HepG2 (cell line): ENCODE measurements at regions not wholly inside any gene's neighbourhood (a gene's known extent, or its start where the extent isn't known, plus 50 kb on each side); places are given as distances from the start of the nearest gene placed in this dataset.

Experiments used
- ATAC-seq: fragments of 200-7000 bp; cut with Tn5 transposase; 3 replicates; pipeline ENCODE4 v1.9.1; 2020; ENCODE audit warnings: mild to moderate bottlenecking, moderate library complexity
- BruUV-seq: library from RNA; stranded (reverse); fragments of 400-500 nt; replicated peaks from 2 replicates; lab custom pipeline; 2021; lab: Mats Ljungman, UMichigan
- CTCF ChIA-PET: fragments of 300-600 bp; formaldehyde crosslinking; extraction: SDS; loops from one replicate; lab custom pipeline; 2021; ENCODE audit warnings: low total read pairs, inconsistent platforms, low intra/inter-chr PET ratio; lab: Yijun Ruan, JAX
- POLR2A ChIA-PET: fragments of 350-600 bp; sonication (Branson Sonifier 250); formaldehyde crosslinking; loops from one replicate; lab custom pipeline; 2020; ENCODE audit warnings: antibody characterized with exemption, inconsistent platforms; lab: Yijun Ruan, JAX
- DNase-seq: peaks from one replicate; pipeline ENCODE4 v3.0.0-alpha.2; 2015; ENCODE audit warnings: low spot score
- FAIRE-seq: peaks from 3 replicates; lab custom pipeline; 2011; peaks lifted over from hg19 to GRCh38; lab: Jason Lieb, UNC
- H2AFZ ChIP-seq: one replicate; pipeline ENCODE4 v1.6.1; 2011; ENCODE audit warnings: low read length, inconsistent platforms
- H3K27ac ChIP-seq: fragments of 300-600 bp; 3 replicates; pipeline ENCODE4 v1.8.0; 2011; ENCODE audit warnings: mixed run types, mild to moderate bottlenecking, mixed read lengths, low read length, inconsistent platforms; ENCODE audit not compliant: insufficient read depth; ENCODE audit errors: extremely low read length
- H3K27me3 ChIP-seq, 2 experiments: fragments of 200-600 bp in 1 of 2; 2 replicates in 1 of 2; 3 replicates in 1 of 2; pipeline versions ENCODE4 v1.6.0 to v1.8.0; 2011; ENCODE audit warnings: low read length in 2 of 2, mild to moderate bottlenecking in 2 of 2, moderate library complexity in 2 of 2, inconsistent platforms in 1 of 2; ENCODE audit not compliant: insufficient read depth in 2 of 2, control insufficient read depth in 1 of 2
- H3K36me3 ChIP-seq, 2 experiments: fragments of 200-600 bp in 1 of 2; replicated peaks in 1 of 2; 2 replicates in 1 of 2; 3 replicates in 1 of 2; pipeline versions ENCODE4 v1.5.1 to v1.8.0; 2011; ENCODE audit warnings: low read length in 2 of 2, inconsistent platforms in 1 of 2; ENCODE audit not compliant: insufficient read depth in 2 of 2, control insufficient read depth in 1 of 2
- H3K4me1 ChIP-seq: 2 replicates; pipeline ENCODE4 v1.5.1; 2012; ENCODE audit warnings: low read length, inconsistent platforms; ENCODE audit not compliant: insufficient read depth
- H3K4me2 ChIP-seq: 2 replicates; pipeline ENCODE4 v1.6.0; 2011; ENCODE audit warnings: low read depth, low read length, inconsistent platforms
- H3K4me3 ChIP-seq, 3 experiments: fragments of 200-600 bp in 1 of 3; sonication (generic), shearing (Covaris generic) in 1 of 3; replicated peaks in 1 of 3; 2 replicates each; pipeline ENCODE4 v1.5.1; 2011 to 2016; ENCODE audit warnings: low read length in 3 of 3, inconsistent platforms in 2 of 3, low read depth in 2 of 3, mild to moderate bottlenecking in 2 of 3, control low read depth in 1 of 3, mixed read lengths in 1 of 3; ENCODE audit not compliant: insufficient read depth in 1 of 3
- H3K79me2 ChIP-seq: one replicate; pipeline ENCODE4 v1.6.1; 2011; ENCODE audit warnings: low read length, inconsistent platforms; ENCODE audit not compliant: insufficient read depth
- H3K9ac ChIP-seq: 2 replicates; pipeline ENCODE4 v1.6.0; 2011; ENCODE audit warnings: mild to moderate bottlenecking, low read depth, low read length, inconsistent platforms; ENCODE audit not compliant: insufficient read depth
- H3K9me3 ChIP-seq: 2 replicates; pipeline ENCODE4 v1.5.1; 2012; ENCODE audit warnings: mild to moderate bottlenecking, low read length
- H4K20me1 ChIP-seq: 2 replicates; pipeline ENCODE4 v1.6.0; 2011; ENCODE audit warnings: inconsistent platforms, mild to moderate bottlenecking, low read length, moderate library complexity; ENCODE audit not compliant: insufficient read depth
- AGO2 ChIP-seq: fragments of 200-400 bp; formaldehyde crosslinking; optimal IDR thresholded peaks from 2 replicates; pipeline ENCODE3; 2017; ENCODE audit warnings: mild to moderate bottlenecking, low read depth, low read length, moderate library complexity
- HES4 ChIP-seq: sonication (generic); formaldehyde crosslinking; IDR thresholded peaks from 2 replicates; pipeline ENCODE4 v1.9.0; 2021; ENCODE audit warnings: mild to moderate bottlenecking, missing genetic modification reagents, borderline replicate concordance
- MAZ ChIP-seq, 2 experiments: sonication (generic) in 1 of 2; formaldehyde crosslinking in 1 of 2; IDR thresholded peaks; 2 replicates each; pipeline versions ENCODE4 v1.5.0 to v1.6.1; 2012 to 2020; ENCODE audit warnings: low read depth in 2 of 2, mild to moderate bottlenecking in 2 of 2, borderline replicate concordance in 1 of 2, improper control_type of control experiment in 1 of 2, low read length in 1 of 2, missing genetic modification reagents in 1 of 2, moderate library complexity in 1 of 2
- NR2F2 ChIP-seq: IDR thresholded peaks from 2 replicates; pipeline ENCODE4 v1.6.1; 2012; ENCODE audit warnings: low read depth, inconsistent platforms, borderline replicate concordance
- TAF1 ChIP-seq: sonication (generic); formaldehyde crosslinking; IDR thresholded peaks from 2 replicates; pipeline ENCODE4 v1.4.0; 2020; ENCODE audit warnings: missing genetic modification reagents
- TEAD2 ChIP-seq: sonication (generic); formaldehyde crosslinking; IDR thresholded peaks from 2 replicates; pipeline ENCODE4 v1.9.0; 2021; ENCODE audit warnings: missing genetic modification reagents
- TOE1 ChIP-seq: sonication (generic); formaldehyde crosslinking; IDR thresholded peaks from 2 replicates; pipeline ENCODE4 v1.4.0; 2020; ENCODE audit warnings: mild to moderate bottlenecking, missing genetic modification reagents
- YY1 ChIP-seq: IDR thresholded peaks from 2 replicates; pipeline ENCODE4 v1.6.1; 2011; ENCODE audit warnings: low read length, low read depth, moderate library complexity, mild to moderate bottlenecking; ENCODE audit not compliant: insufficient read depth, insufficient replicate concordance
- ZBTB20 ChIP-seq: sonication (generic); formaldehyde crosslinking; IDR thresholded peaks from 2 replicates; pipeline ENCODE4 v1.8.1; 2023; ENCODE audit warnings: missing genetic modification reagents, low read depth, mild to moderate bottlenecking, borderline replicate concordance
- ZEB1 ChIP-seq: IDR thresholded peaks from 2 replicates; pipeline ENCODE4 v1.6.1; 2012; ENCODE audit warnings: mild to moderate bottlenecking, low read depth, inconsistent platforms; ENCODE audit not compliant: insufficient replicate concordance
- ZFY ChIP-seq: sonication (generic); formaldehyde crosslinking; IDR thresholded peaks from 2 replicates; pipeline ENCODE4 v1.4.0; 2020; ENCODE audit warnings: missing genetic modification reagents
- ZNF317 ChIP-seq: sonication (generic); formaldehyde crosslinking; IDR thresholded peaks from 2 replicates; pipeline ENCODE4 v1.5.0; 2020; ENCODE audit warnings: mild to moderate bottlenecking, missing genetic modification reagents
- WGBS: methylation state at CpG from one replicate; pipeline ENCODE4 v1.1.6; 2017; ENCODE audit warnings: low lambda C conversion rate; 5-methylcytosine and 5-hydroxymethylcytosine counted together
- in situ Hi-C: cut with HindIII; loops from 2 replicates; pipeline ENCODE4 v1.10.0; 2017; ENCODE audit warnings: low pct_unique_long_range_greater_than_20kb; ENCODE audit not compliant: extremely low pct_ligation_motif_present
- intact Hi-C: fragments of 100-400 bp; cut with micrococcal nuclease; formaldehyde crosslinking; loops from one replicate; pipeline ENCODE4 v1.10.0; 2022; ENCODE audit not compliant: unreplicated experiment
- TF ChIP-seq, protein P1 (sequence below): IDR thresholded peaks from 2 replicates; pipeline ENCODE4 v1.6.1; 2016; ENCODE audit warnings: mild to moderate bottlenecking, missing biosample characterization, missing genetic modification reagents

DNA sequence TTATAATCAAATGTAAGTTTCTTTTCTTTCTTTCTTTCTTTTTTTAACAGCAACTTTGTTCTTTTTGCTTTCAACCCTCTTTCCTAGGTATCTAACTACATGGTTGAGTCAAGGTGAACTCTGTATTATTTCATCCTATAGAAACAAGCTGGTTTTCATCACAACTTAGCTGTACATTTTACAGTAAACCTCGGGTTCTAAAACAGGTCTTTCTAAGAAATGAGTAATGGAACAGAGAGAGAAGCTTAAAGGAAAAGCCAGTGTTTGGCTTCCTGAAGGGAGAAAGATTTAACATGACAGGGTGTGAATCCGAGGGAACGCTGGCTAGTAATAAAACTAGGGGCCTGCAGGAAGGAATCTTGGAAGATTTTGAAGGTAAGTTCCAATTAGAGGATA lies 143.4 kb upstream of the ITGB1 start (continued):
- no peak for TF ChIP-seq TOE1
- no peak for TF ChIP-seq ZFY (CRISPR knock-in tag)
- TF ChIP-seq ZBTB20, result no peak
- TF ChIP-seq ZNF317 (CRISPR knock-in tag), result no peak
- no peak for TF ChIP-seq HES4

DNA sequence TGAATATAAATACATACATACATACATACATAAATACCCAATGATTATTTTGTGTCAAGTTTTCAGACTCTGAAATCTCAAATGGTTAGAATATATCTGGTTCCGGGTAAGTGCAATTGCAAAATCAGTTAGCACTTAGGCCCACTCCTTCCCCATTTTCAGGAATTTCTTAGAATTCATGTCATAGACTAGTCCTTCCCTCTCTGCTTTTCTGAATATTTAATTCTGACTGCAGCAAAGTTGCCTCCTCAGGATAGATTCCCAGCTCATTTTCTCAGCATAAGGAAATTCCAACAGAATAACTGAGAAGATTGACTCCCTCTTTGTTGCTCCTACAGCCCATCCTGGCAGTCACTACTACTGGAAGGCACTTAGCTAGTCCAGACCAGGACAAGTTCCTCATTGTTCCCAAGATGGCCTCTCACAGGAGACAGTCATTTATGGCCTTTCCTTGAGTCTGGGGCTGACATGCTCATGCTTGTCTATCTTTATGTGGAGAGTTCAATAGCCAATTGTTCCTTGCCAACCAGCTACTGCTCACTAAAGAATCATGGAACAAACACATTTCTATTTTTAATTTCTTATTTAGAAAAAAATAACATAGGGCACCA lies 142.9 kb upstream of the ITGB1 start:
- Histone ChIP-seq H3K36me3 (no peaks in the 10 kb centered on the region), H4K20me1 (no peaks in the 10 kb centered on the region), H3K9me3 (no peaks in the 10 kb centered on the region; the same call in 1 of the 2 replicates), H3K27ac (no peak overlapping the region), H2AFZ (no peak overlapping the region), H3K9ac (no peak overlapping the region), H3K4me3 (no peak overlapping the region), H3K27me3 (no peaks in the 10 kb centered on the region), H3K4me1 (no peaks in the 10 kb centered on the region), H3K4me2 (no peak overlapping the region), H3K79me2 (no peaks in the 10 kb centered on the region)
- POLR2A ChIA-PET, result no interaction called here
- WGBS, result 70% methylated on average over 1 of the region's 1 CpG
- ATAC-seq (no peak), FAIRE-seq (no peak), DNase-seq (no peak)
- in situ Hi-C loops, result no loop called here
- BruUV-seq, result no TSS peak
- CTCF ChIA-PET, result no interaction called here
- intact Hi-C loops, result no loop called here
- TF ChIP-seq AGO2 (no peak), YY1 (no peak), NR2F2 (no peak), TEAD2 (CRISPR knock-in tag) (no peak), TAF1 (no peak), MAZ (IDR thresholded peaks at IDR 0.05; ENCODE audit: borderline replicate concordance, low read depth, low read length) (no peak), MAZ (CRISPR knock-in tag; IDR thresholded peaks at IDR 0.05; ENCODE audit: low read depth) (no peak), ZEB1 (no peak)
- TF ChIP-seq, protein P1, sequence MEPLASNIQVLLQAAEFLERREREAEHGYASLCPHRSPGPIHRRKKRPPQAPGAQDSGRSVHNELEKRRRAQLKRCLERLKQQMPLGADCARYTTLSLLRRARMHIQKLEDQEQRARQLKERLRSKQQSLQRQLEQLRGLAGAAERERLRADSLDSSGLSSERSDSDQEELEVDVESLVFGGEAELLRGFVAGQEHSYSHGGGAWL (CRISPR knock-in tag), result no peak
